Activated T-cell treated with anti-CD3 and anti-CD28 coated beads for 4 hours (primary cell): ENCODE measurements at regions not wholly inside any gene's neighbourhood (a gene's known extent, or its start where the extent isn't known, plus 50 kb on each side); places are given as distances from the start of the nearest gene placed in this dataset.
"Not testable (repeated sequence)": the region's sequence is repeated elsewhere in the genome, so short reads cannot be mapped to it uniquely, and the experiment has no call there.

Experiments used
- DNase-seq: peaks from one replicate; pipeline ENCODE4 v3.0.0-alpha.2; 2020

- DNase-seq: no peak
These were observed 198.2 kb upstream of the CXorf66 start for GRCh38 chrX:140163371-140164159.

- no peak for DNase-seq
These were observed 192.3 kb upstream of the CXorf66 start for GRCh38 chrX:140157611-140158010.

- DNase-seq: no peak
These were observed 191.8 kb upstream of the CXorf66 start for GRCh38 chrX:140157143-140157542.

- no peak for DNase-seq
These were observed 186.0 kb upstream of the CXorf66 start for GRCh38 chrX:140151316-140151715.

GRCh38 chrX:140149761-140150160 lies 184.4 kb upstream of the CXorf66 start:
- DNase-seq: no peak

- DNase-seq: peak; percentile 0
These were observed 176.2 kb upstream of the CXorf66 start for GRCh38 chrX:140141444-140142029.

- not testable (repeated sequence) for DNase-seq
These were observed 173.2 kb upstream of the CXorf66 start for GRCh38 chrX:140138492-140138891.

- DNase-seq: not testable (repeated sequence)
These were observed 172.7 kb upstream of the CXorf66 start for GRCh38 chrX:140138065-140138464.

- DNase-seq: no peak
These were observed 167.6 kb upstream of the CXorf66 start for GRCh38 chrX:140132937-140133336.

- DNase-seq: no peak
These were observed 158.1 kb upstream of the CXorf66 start for GRCh38 chrX:140123446-140123845.

GRCh38 chrX:140114059-140114458 lies 148.7 kb upstream of the CXorf66 start:
- DNase-seq: not testable (repeated sequence)

GRCh38 chrX:140110081-140110650 lies 144.8 kb upstream of the CXorf66 start:
- DNase-seq: no peak

- no peak for DNase-seq
These were observed 139.4 kb upstream of the CXorf66 start for GRCh38 chrX:140104760-140105159.

GRCh38 chrX:140099221-140099620 lies 133.9 kb upstream of the CXorf66 start:
- DNase-seq: no peak

GRCh38 chrX:140092121-140092520 lies 126.8 kb upstream of the CXorf66 start:
- DNase-seq: no peak

GRCh38 chrX:140091125-140091886 lies 126.0 kb upstream of the CXorf66 start:
- DNase-seq: no peak

GRCh38 chrX:140090800-140091124 lies 125.4 kb upstream of the CXorf66 start:
- DNase-seq: no peak

- no peak for DNase-seq
These were observed 123.1 kb upstream of the CXorf66 start for GRCh38 chrX:140088438-140088837.

- DNase-seq: no peak
These were observed 122.6 kb upstream of the CXorf66 start for GRCh38 chrX:140087875-140088274.

- no peak for DNase-seq
These were observed 121.4 kb upstream of the CXorf66 start for GRCh38 chrX:140086691-140087090.

- not testable (repeated sequence) for DNase-seq
These were observed 109.5 kb upstream of the CXorf66 start for GRCh38 chrX:140074851-140075250.

GRCh38 chrX:140071037-140071436 lies 105.7 kb upstream of the CXorf66 start:
- no peak for DNase-seq

- no peak for DNase-seq
These were observed 100.8 kb upstream of the CXorf66 start for GRCh38 chrX:140065961-140066662.
